ENCODE measurements at regions not wholly inside any gene's neighbourhood (a gene's known extent, or its start where the extent isn't known, plus 50 kb on each side); places are given as distances from the start of the nearest gene placed in this dataset.
"Not testable (repeated sequence)": the region's sequence is repeated elsewhere in the genome, so short reads cannot be mapped to it uniquely, and the experiment has no call there.

DNA sequence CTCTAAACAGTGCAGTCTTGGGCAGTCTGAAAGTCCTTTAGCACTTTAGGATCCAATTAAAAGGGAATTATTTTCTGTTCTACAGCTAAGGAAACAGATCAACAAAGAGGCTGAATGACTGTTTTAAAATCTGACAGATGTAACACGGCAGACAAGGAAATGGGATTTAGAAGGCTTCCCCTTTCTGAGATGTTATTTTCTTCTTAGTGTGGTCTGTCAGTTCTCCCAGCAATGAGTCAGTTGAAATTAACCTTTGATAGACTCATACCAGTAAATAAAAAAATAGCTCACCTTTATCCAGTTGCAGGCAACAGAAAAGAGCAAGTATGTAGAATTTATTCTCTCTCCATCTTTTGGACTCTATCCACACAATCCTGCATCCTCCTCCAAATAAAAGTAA is 98.1 kb downstream of the NEDD1 start:
- no peak for DNase-seq (ENCODE audit: low read depth, low spot score)

DNA sequence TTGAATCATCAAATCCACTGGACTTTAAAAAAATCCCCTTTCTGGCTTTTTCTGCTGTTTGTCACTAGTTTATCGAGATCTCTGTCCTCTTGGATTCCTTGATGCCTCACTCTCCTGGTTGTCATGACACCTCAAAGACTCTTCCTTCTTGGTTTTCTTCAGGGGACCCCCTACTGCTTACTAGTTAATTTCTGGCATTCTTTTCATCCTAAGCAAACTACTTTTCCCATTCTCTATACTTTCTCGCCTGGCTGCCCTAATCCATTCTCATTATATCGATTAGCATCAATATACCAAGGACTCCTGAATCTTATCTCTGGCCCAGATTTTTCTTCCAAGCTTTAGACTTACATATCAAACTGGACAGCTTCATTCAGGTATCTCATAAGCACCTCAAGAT is 98.6 kb downstream of the NEDD1 start:
- DNase-seq (ENCODE audit: low read depth, low spot score): no peak

DNA sequence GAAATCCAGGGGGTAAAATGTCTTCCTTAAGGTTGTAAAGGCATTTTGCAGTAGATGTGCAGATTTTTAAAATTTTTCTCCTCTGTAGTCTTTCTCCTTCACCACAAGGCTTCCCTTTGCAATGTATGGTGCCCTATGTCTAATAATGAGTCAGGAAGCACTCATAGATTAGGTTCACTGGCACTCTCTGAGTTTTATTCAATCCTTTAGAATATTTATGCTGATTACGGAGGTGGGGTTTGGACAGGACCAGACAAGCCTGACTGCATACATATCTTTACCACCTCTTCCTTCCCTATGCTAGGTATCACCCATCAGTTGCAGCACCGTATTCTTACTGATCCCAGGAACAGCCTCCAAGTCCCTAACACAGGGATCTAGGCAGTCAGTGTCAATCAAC is 99.5 kb downstream of the NEDD1 start:
- no peak for DNase-seq (ENCODE audit: low read depth, low spot score)

DNA sequence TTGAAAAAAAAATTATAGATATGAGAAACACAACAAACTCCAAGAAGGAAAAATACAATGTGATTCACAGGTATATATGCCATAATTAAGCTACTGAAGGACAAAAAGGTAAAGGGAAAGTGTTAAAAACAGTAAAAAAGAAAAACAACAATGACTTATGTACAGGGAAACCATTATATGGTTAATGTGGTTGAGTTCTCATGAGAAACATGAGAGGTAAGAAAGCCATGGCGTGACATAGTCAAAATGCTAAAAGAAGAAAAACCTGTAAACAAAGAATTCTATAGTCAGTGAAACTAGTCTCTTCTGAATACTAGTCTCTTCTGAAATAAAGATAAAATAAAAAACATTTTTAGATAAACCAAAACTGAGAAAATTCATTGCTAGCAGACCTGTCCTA is 109.1 kb downstream of the NEDD1 start:
- no peak for DNase-seq (ENCODE audit: low read depth, low spot score)

DNA sequence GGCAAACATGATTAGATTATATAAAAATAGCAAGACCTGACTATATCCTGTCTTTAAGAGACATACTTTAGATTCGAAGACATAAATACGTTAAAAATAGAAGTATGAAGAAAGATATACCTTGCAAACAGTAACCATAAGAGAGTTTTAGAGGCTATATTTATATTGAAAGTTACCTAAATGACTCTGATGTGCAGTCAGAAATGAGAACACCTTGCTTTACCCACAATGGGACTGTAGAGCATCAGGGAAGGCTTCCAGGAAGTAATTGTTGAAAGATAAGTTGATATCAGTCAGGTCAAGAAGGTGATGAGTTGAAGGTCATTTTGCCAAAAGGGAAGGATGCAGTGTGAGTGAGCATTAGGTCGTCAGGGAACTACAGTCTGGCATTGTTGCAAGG is 110.2 kb downstream of the NEDD1 start:
- no peak for DNase-seq (ENCODE audit: low read depth, low spot score)

DNA sequence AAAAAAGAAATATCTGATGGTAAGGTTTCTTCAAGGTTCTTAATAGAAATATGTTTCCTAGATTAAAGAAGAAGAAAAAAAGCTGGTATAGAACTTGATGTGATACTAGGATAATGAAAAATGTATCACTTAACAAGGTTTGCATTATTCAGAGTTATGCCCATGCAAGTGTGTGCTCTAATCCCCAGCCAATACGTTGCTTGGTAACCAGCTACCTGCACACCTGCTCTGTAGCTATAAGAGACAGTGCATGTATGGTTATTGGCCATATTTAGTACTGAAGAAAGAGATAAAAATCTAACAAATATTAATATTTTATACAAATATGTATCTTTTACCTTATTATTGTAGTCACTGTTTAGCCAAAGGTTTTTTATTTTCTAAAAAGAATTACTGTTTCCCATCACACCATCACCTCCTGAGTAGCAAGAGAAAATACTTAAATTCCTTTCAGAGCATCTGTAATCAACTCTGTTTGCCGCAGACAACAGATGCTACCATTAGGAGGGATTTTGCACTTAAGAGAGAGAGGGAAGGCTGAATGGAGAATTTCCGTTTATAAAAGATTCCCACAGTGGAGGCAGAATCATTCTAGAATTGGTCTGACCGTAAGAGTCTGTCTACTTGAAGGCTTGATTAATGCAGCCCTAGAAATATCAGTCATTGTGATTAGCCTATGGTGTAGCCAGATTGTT is 115.6 kb downstream of the NEDD1 start:
- DNase-seq (ENCODE audit: low read depth, low spot score): no peak

DNA sequence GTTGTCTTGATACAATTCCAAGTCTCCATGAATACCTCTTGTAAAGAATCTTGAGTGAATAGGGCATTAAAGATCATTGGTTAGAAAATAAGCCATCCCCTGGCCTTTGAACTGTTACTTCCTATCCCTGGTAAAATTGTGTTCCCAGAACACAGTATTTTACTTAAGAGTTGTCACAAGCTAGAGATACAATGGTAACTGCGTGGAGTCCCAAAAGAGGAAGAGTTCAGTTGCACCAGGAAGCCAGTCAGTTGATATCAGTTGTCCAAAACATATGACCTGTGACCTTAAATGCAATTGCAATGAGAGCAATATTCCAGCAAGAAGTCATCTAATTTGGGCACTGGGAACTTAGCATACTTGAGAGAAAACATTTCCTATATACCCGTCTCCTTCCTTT is 117.3 kb downstream of the NEDD1 start:
- DNase-seq (ENCODE audit: low read depth, low spot score): no peak

DNA sequence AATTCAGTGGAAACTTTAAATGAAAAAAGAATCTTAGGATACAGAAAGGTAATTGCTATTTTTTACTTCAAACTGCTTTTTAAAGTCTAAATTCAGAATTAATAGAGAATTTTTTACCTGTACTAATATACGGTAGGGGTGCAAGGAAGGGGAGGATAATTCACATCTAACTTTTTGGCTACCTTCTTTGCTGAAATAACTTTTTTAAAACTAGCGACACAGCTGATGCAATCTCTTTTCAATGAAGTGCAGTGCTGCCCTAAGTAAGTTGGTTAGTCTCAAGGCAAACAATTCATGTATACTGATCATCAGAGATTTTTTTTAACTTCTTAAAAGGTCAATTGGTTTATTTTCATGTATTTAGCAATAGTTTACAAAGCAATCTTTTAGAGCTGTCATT is 119.8 kb downstream of the NEDD1 start:
- no peak for DNase-seq (ENCODE audit: low read depth, low spot score)

DNA sequence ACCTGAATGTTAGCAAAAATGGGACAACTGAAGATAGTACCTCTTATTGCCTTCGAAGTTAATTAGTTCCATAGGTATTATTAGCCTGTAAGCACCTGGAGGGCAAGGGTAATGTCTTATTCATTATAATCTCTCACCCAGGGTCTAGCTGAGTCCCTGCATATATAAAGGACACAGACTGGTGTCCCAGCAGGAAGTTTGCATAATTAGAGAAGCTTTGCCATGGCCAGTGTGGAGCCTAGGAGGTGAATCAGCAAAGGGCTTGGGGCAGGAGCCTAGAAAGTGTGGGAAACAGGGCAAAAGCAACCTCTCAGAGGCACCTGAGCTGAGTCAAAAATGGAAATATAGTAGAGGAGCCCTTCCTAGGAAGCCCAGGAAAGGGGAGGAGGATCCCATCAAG is 120.4 kb downstream of the NEDD1 start:
- peak; percentile 9 for DNase-seq (ENCODE audit: low read depth, low spot score)

DNA sequence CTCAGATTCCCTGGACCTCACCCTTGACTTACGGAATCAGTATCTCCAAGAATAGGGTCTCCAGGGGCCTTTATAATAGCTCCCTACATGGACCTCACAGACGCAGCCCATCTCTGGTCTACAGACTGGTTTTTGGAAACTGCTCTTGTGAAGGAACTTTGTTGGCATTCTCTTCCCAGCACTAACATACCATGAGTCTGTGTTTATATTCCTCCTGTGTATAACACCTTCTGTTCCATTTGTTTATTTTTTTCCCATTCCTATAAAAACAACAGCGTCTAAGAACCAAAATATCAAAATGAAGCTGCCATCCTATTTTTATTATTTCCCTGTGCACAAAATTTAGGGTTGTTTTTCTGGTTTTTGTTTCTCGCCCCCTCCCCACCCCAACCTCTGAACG is 131.1 kb downstream of the NEDD1 start:
- DNase-seq (ENCODE audit: low read depth, low spot score): no peak

DNA sequence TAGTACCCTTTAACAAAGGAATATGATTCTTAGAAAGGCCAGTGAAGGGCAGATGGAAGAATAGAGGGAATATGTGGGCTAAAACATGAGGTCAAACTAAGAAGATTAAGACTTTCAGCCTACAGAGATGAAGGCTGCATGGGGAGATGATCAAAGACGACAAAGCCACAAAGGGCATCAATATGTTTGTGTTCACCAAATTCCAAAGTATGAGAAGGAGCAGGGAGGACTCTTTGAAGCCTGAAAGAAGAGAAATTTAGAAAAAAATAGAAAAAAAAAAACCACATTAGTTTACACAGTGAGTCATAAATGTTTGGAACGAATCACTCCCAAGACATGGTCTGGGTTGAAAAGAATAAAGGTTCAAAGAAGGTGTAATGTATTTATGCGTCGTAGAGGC is 131.8 kb downstream of the NEDD1 start:
- no peak for DNase-seq (ENCODE audit: low read depth, low spot score)

DNA sequence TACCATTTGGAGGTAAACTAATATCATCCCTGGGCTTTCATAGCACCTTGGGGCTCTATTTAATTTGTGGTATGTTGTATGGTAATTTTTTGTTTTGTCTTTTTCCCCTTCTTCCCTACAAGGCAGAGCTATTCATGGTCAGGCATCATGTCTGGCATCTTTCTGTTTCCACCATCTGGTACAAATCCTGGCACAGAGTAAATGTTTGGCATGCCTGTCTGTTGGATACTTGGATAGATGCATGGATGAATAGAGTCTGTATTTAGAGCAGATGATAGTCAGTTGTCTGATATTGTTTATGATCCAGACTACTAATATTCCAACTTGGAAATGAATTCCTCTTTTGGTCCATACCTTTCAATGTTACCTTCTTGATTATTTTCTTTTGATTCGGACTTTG is 139.8 kb downstream of the NEDD1 start:
- DNase-seq (ENCODE audit: low read depth, low spot score): no peak

DNA sequence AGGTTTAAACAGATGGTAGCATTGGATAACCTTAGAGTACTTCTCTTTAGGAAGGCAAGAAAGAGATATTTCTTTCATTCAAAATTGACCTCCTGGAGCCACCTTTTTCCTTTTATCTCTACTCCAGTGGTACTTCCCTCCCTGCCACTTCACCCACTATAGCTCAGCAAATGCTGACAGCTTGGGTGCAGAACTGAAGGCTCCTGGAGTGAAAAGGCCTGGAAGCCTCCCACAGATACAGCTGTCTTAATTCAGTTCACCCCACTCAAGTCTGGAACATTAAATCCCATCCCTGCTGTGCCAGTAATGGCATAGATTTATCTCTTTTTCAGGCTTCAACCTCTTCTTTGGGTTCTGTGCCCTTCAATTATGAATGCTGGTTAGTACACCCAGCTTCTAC is 140.3 kb downstream of the NEDD1 start:
- DNase-seq (ENCODE audit: low read depth, low spot score): no peak

DNA sequence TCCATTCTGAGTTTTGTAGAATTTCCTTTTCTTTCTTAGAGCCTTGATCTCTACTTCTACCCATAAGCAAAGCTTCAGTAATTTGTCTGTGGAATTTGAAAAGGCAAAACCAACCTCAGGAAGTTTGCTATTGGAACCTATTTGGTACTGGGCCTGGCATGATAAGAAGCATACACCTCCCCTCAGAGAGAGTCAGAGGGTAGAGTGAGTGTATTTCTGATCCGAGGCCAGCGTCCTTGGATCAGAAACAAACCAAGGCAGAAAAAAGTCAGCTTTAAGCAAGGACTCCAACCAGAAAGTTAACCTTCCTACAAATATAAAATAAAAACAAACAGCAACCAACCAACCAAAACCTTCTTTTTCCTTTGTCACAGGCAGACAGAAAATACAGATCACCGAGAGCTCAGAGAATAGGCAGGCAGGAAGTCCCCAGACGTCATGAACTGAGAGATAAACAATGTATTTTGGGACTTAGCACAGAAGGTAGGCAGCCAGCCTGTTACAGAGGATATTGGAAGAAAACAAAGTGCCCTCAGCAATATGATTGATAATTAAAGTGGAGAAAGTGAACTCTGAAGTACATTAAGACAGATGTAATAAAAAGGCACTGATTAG is 141.5 kb downstream of the NEDD1 start:
- no peak for DNase-seq (ENCODE audit: low read depth, low spot score)

DNA sequence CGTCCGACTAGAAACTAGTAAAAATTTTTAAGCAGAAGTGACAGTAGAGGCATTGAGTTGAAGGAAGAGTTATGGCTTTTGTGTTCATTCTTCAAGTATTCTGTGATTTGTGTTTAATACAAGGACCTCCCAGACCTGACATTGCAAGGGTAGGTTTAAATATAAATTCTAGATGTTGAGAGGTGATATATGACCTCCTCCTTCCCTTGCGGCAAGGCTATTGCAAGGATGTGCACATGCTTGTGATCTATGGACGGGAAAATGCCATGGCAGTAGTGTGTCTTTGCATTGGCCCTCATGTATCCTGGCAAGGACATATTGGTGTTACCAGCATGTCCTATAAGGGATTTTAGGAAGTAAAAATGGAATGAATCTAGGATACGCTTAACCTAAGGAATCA is 143.5 kb downstream of the NEDD1 start:
- DNase-seq (ENCODE audit: low read depth, low spot score): no peak

DNA sequence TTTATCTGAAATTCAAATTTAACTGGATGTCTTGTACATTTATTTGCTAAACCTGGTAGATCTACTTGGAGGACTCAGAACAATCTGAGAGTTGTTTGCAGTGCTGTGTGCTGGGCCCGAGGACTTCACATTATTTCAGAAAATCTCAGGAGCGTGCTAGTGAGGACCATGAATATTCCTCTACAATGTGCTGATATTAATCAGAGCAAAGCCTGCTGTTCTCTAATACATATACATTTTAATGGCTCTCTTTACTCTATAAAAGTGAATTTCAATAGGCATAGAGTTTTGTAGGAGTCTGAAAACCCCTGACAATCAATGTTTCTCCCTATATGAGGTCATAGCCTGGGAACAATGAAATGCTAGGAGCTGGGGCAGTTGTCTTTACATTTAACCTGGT is 144.3 kb downstream of the NEDD1 start:
- DNase-seq (ENCODE audit: low read depth, low spot score): no peak

DNA sequence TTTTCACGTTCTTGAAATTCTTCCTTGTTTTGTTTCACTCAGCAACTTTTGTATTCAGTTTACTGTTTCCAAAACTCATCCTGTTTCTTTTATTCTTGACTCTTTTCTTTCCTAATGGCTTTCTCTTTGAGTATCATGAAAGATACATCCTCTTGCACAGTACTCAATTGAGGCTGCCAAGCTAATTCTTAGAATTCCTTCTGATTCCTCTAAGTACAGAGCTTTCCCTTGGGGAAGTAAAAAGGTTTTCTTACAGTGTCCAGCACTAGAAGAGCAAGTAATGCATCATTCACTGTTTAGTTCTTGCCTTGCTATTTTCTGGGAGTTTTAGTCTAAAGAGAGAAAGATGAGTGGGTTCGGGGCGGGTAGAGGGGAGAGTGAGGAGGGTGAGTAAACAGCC is 154.1 kb downstream of the NEDD1 start:
- no peak for DNase-seq (ENCODE audit: low read depth, low spot score)

DNA sequence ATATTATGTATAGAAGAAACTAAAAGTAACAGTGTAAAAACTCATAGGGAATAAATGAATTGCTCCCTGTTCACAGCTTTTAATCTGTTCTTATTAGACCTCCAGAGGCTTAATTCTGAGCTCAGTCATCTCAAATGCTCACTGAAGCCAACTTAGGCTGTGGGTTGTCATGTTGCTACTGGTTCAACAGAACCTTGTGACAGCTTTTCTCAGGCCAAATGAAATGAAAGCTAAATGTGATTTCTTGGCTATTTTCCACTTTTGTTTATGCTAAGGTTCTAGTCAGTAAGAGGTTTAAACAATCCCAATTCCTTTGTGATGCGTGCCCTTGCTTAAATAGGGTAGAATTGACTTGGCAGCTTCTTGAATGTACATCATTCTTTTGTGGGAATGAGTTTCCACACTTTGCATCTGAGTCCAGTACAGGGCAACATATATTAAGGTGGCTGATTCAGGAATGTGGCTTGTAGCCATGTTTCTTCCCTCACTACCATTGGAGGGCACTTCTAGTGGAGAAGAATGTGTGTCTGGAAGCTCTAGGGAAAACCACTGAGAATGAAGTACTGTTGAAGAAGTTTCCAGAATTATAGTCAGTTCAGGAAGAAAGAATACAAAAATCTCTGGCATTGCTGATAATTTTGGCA is 156.4 kb downstream of the NEDD1 start:
- no peak for DNase-seq (ENCODE audit: low read depth, low spot score)

DNA sequence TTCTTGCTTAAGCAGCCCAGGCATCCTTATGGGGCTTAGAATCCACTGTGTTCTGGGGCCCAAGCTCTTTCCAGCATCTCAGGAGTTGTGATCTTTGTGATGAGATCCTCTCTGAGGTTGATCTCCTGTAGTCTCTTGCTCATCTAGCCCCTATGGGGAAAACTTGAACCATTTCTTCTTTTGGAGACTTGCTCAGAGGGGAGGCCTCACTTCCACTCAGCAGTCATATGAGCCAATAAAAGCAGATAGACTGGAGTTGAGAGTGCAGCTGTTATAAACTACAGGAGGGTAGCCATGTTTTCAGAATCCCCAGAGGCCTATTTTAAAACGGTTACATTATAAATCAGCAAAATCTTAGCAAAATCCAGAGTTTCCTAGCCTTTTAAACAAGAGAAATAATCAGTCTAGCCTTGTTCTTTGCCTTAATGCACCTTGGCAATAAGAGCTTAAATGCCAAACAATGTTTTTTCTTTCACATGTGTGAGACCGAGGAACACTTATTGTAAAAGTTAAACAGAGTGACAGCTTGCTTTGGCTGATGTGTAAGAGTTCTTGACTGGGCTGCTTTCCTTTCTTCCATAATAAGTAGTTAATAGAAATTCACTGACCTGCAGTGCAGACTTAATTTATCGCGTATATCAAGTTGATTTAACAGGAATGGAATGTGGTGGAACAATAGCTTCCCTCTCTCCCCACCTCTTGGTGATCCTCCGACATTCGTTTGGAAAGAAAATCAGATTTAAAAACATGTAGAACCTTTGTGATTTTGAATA is 168.3 kb downstream of the NEDD1 start:
- no peak for DNase-seq (ENCODE audit: low read depth, low spot score)

DNA sequence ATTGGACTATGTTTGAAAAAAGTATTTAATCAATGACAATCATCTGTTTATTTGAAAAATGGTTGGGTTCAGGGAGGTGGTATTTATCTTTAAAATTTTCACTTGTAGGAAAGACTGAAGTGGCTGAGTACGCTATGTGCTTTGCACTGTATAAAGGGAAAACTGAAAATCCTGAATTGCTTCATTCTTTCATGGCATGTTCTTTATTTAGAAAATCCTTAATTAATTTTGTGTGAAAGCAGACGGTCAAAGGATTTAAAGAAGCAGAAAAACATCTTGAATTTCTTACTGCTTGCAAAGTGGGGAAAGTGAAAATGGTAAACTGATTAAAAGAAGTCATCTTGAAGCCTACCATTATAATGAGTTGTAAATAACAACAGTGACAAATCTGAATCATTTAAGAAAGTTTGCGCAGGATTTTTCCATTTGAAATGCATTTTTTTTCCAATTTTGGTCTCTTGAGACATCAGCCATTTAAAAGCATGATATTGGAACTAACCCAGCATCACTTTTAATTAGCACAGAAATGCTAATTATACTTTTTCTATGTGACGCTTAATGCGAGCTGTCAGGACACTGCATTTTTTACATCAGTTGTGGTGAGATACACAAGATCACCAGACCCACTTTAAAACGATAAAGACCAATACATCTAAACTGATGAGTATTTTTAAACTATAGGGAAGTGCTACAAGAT is 169.0 kb downstream of the NEDD1 start:
- DNase-seq (ENCODE audit: low read depth, low spot score): no peak

DNA sequence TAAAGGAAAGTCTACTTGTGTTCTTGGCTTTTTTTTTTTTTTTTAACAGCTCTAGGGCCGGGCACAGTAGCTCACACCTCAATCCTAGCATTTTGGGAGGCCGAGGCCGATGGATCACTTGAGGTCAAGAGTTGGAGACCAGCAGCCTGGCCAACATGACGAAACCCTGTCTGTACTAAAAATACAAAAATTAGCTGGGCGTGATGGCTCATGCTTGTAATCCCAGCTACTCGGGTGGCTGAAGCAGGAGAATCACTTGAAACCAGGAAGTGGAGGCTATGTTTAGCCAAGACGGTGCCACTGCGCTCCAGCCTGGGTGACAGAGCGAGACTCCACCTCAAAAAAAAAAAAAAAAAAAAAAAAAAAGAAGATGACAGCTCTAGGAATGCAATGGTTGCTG is 169.9 kb downstream of the NEDD1 start:
- not testable (repeated sequence) for DNase-seq (ENCODE audit: low read depth, low spot score)

DNA sequence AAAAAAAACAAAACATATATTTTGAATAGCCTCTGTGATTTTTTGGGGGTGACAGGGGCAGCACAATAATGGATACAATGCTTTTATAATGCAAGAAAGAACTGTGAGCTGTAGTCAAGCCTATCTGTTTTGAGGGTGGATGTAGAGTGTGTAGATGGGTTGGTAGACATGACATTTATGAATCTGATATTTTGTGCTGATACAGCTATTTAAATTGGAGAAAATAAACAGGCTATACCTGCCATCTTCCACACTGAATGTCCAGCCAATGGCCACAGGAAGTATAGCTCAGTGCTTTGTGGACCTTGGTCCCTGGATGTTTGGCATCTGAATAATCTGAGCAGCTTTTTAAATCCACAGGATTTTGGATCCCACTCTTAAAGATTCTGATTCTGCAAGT is 175.0 kb downstream of the NEDD1 start:
- DNase-seq (ENCODE audit: low read depth, low spot score): no peak

Data from iPS DF 19.7 (cell line).